GM18502 (cell line): ENCODE measurements at regions not wholly inside any gene's neighbourhood (a gene's known extent, or its start where the extent isn't known, plus 50 kb on each side); places are given as distances from the start of the nearest gene placed in this dataset.
"Not testable (repeated sequence)": the region's sequence is repeated elsewhere in the genome, so short reads cannot be mapped to it uniquely, and the experiment has no call there.

Experiments used
- ATAC-seq: cut with Tn5 transposase; IDR thresholded peaks from one replicate; pipeline ENCODE4 v1.9.1; 2021; ENCODE audit warnings: mild to moderate bottlenecking; ENCODE audit not compliant: unreplicated experiment, poor library complexity

GRCh38 chr5:23112237-23112636 lies 259.1 kb upstream of the CDH12 start:
- no peak for ATAC-seq

- ATAC-seq, result no peak
These were observed 251.9 kb upstream of the CDH12 start for GRCh38 chr5:23105021-23105420.

GRCh38 chr5:23103566-23103965 lies 250.4 kb upstream of the CDH12 start:
- ATAC-seq, result no peak

- not testable (repeated sequence) for ATAC-seq
These were observed 242.3 kb upstream of the CDH12 start for GRCh38 chr5:23095418-23095817.

- ATAC-seq, result no peak
These were observed 236.1 kb upstream of the CDH12 start for GRCh38 chr5:23089286-23089685.

- ATAC-seq, result peak; percentile 81
These were observed 231.7 kb upstream of the CDH12 start for GRCh38 chr5:23084815-23085214.

- ATAC-seq, result peak; percentile 52
These were observed 219.0 kb upstream of the CDH12 start for GRCh38 chr5:23072179-23072578.

- ATAC-seq, result no peak
These were observed 218.5 kb upstream of the CDH12 start for GRCh38 chr5:23071682-23072081.

- ATAC-seq, result no peak
These were observed 211.6 kb upstream of the CDH12 start for GRCh38 chr5:23064710-23065109.

- ATAC-seq, result no peak
These were observed 200.7 kb upstream of the CDH12 start for GRCh38 chr5:23053846-23054245.

- ATAC-seq, result no peak
These were observed 189.1 kb upstream of the CDH12 start for GRCh38 chr5:23042226-23042625.

- no peak for ATAC-seq
These were observed 182.5 kb upstream of the CDH12 start for GRCh38 chr5:23035555-23036090.

GRCh38 chr5:23033864-23034263 lies 180.7 kb upstream of the CDH12 start:
- no peak for ATAC-seq

- ATAC-seq, result no peak
These were observed 176.1 kb upstream of the CDH12 start for GRCh38 chr5:23029290-23029689.

- ATAC-seq, result no peak
These were observed 175.4 kb upstream of the CDH12 start for GRCh38 chr5:23028445-23029021.

GRCh38 chr5:23027830-23028229 lies 174.7 kb upstream of the CDH12 start:
- no peak for ATAC-seq

- ATAC-seq, result no peak
These were observed 174.2 kb upstream of the CDH12 start for GRCh38 chr5:23027331-23027730.

- no peak for ATAC-seq
These were observed 173.4 kb upstream of the CDH12 start for GRCh38 chr5:23026252-23027170.

GRCh38 chr5:23025629-23026233 lies 172.6 kb upstream of the CDH12 start:
- ATAC-seq, result no peak

GRCh38 chr5:23024470-23024869 lies 171.3 kb upstream of the CDH12 start:
- ATAC-seq, result no peak

GRCh38 chr5:23014825-23015224 lies 161.7 kb upstream of the CDH12 start:
- no peak for ATAC-seq
